CD4-positive, alpha-beta T cell (primary cell): ENCODE measurements at regions not wholly inside any gene's neighbourhood (a gene's known extent, or its start where the extent isn't known, plus 50 kb on each side); places are given as distances from the start of the nearest gene placed in this dataset.

ENCODE experiments used
- ATAC-seq: fragments of 200-7000 bp; cut with Tn5 transposase; one replicate; pipeline ENCODE4 v1.10.0; 2022; ENCODE audit warnings: mild to moderate bottlenecking; ENCODE audit not compliant: poor library complexity
- CTCF ChIA-PET: fragments of 350-600 bp; sonication (Branson Sonifier 250); formaldehyde crosslinking; loops from one replicate; lab custom pipeline; 2021; ENCODE audit warnings: antibody characterized with exemption, inconsistent platforms; lab: Charles Lee
- POLR2A ChIA-PET: fragments of 350-600 bp; sonication (Branson Sonifier 250); formaldehyde crosslinking; loops from one replicate; lab custom pipeline; 2021; ENCODE audit warnings: antibody characterized with exemption, inconsistent platforms; lab: Charles Lee
- DNase-seq, 14 experiments: peaks; one replicate each; pipeline ENCODE4 v3.0.0-alpha.2; 2013 to 2020; ENCODE audit warnings: mixed read lengths in 2 of 14
- H3K27ac ChIP-seq, 2 donors: one replicate each; pipeline versions ENCODE4 v1.5.1 to v1.7.0; 2013; ENCODE audit warnings: low read length in 2 of 2, low read depth in 1 of 2, mild to moderate bottlenecking in 1 of 2
- H3K27me3 ChIP-seq, 2 experiments: 1 replicate in 1 of 2; 2 replicates in 1 of 2; pipeline versions ENCODE4 v1.6.1 to v1.7.0; 2013; ENCODE audit warnings: low read length in 2 of 2, control low read depth in 1 of 2, mild to moderate bottlenecking in 1 of 2, moderate library complexity in 1 of 2; ENCODE audit not compliant: insufficient read depth in 2 of 2, control insufficient read depth in 1 of 2
- H3K36me3 ChIP-seq: one replicate; pipeline ENCODE4 v1.6.1; 2013; ENCODE audit warnings: low read length, control low read depth; ENCODE audit not compliant: insufficient read depth
- H3K4me1 ChIP-seq: one replicate; pipeline ENCODE4 v1.6.1; 2013; ENCODE audit warnings: low read length, control low read depth; ENCODE audit not compliant: insufficient read depth
- H3K4me3 ChIP-seq: one replicate; pipeline ENCODE4 v1.5.1; 2013; ENCODE audit warnings: mild to moderate bottlenecking, low read length, moderate library complexity
- H3K9me3 ChIP-seq, 2 experiments: 1 replicate in 1 of 2; 2 replicates in 1 of 2; pipeline versions ENCODE4 v1.6.1 to v1.7.0; 2013; ENCODE audit warnings: low read length in 2 of 2, mild to moderate bottlenecking in 2 of 2, control low read depth in 1 of 2, moderate library complexity in 1 of 2; ENCODE audit not compliant: control insufficient read depth in 1 of 2, insufficient read depth in 1 of 2
- H3K27ac Mint-ChIP-seq: one replicate; pipeline ENCODE4 v1.8.0; 2020; ENCODE audit warnings: mixed read lengths
- H3K27me3 Mint-ChIP-seq: one replicate; pipeline ENCODE4 v1.8.0; 2021; ENCODE audit warnings: mixed read lengths
- H3K36me3 Mint-ChIP-seq: one replicate; pipeline ENCODE4 v1.8.0; 2021; ENCODE audit warnings: low read depth, mixed read lengths
- H3K4me1 Mint-ChIP-seq: one replicate; pipeline ENCODE4 v1.8.0; 2021; ENCODE audit warnings: low read depth, mixed read lengths
- H3K4me3 Mint-ChIP-seq: one replicate; pipeline ENCODE4 v1.8.0; 2020; ENCODE audit warnings: mild to moderate bottlenecking, mixed read lengths
- H3K9me3 Mint-ChIP-seq: one replicate; pipeline ENCODE4 v1.8.0; 2020; ENCODE audit warnings: mixed read lengths
- intact Hi-C, 2 experiments: fragments of 100-400 bp; cut with DNase I in 1 of 2; cut with micrococcal nuclease in 1 of 2; formaldehyde crosslinking; loops; one replicate each; pipeline versions ENCODE4 v1.15.1 to v1.9.0; 2023 to 2025; cut with DNase I, micrococcal nuclease
- TF ChIP-seq, protein P1 (sequence below): fragments of 200-600 bp; IDR thresholded peaks from one replicate; pipeline ENCODE4 v1.8.0; 2022; ENCODE audit warnings: antibody characterized with exemption, mild to moderate bottlenecking

GRCh38 chr12:29843036-29843435, 59.3 kb upstream of the TMTC1 start:
- H3K27me3 Mint-ChIP-seq, result no peaks in the 10 kb centered on the region
- H3K27ac Mint-ChIP-seq, result no peak overlapping the region
- Histone ChIP-seq H3K9me3 (peaks cover 6 to 9% of the 10 kb centered on the region in 2 experiments), H3K27me3 (no peaks in the 10 kb centered on the region), H3K4me3 (no peak overlapping the region), H3K36me3 (no peaks in the 10 kb centered on the region), H3K27ac (no peak overlapping the region), H3K4me1 (no peaks in the 10 kb centered on the region)
- intact Hi-C loops, result no loop called here
- no peaks in the 10 kb centered on the region for H3K36me3 Mint-ChIP-seq
- peaks cover 9% of the 10 kb centered on the region for H3K9me3 Mint-ChIP-seq
- no peak for DNase-seq
- TF ChIP-seq, protein P1, sequence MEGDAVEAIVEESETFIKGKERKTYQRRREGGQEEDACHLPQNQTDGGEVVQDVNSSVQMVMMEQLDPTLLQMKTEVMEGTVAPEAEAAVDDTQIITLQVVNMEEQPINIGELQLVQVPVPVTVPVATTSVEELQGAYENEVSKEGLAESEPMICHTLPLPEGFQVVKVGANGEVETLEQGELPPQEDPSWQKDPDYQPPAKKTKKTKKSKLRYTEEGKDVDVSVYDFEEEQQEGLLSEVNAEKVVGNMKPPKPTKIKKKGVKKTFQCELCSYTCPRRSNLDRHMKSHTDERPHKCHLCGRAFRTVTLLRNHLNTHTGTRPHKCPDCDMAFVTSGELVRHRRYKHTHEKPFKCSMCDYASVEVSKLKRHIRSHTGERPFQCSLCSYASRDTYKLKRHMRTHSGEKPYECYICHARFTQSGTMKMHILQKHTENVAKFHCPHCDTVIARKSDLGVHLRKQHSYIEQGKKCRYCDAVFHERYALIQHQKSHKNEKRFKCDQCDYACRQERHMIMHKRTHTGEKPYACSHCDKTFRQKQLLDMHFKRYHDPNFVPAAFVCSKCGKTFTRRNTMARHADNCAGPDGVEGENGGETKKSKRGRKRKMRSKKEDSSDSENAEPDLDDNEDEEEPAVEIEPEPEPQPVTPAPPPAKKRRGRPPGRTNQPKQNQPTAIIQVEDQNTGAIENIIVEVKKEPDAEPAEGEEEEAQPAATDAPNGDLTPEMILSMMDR, result no peak
- no peak for ATAC-seq
- no peak overlapping the region for H3K4me3 Mint-ChIP-seq
- ChIA-PET CTCF (no interaction called here), POLR2A (no interaction called here)
- H3K4me1 Mint-ChIP-seq, result no peaks in the 10 kb centered on the region

DNA sequence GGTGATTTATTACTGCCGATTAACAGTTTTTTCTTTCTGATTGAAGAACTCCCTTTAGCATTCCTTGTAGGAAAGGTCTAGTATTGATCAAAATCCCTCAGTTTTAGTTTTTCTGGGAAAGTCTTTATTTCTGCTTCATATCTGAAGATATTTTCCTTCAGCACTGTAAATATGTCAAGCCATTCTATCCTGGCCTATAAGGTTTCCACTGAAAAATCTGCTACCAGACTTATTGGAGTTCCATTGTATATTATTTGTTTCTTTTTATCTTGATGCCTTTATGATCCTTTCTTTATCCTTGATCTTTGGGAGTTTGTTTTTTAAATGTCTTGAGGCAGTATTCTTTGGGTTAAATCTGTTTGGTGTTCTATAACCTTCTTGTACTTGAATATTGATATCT, 55.0 kb upstream of the TMTC1 start:
- no peak for ATAC-seq
- Mint-ChIP-seq H3K4me1 (no peaks in the 10 kb centered on the region), H3K27me3 (no peaks in the 10 kb centered on the region), H3K36me3 (no peaks in the 10 kb centered on the region), H3K4me3 (no peak overlapping the region), H3K9me3 (peaks cover 20% of the 10 kb centered on the region), H3K27ac (no peak overlapping the region)
- CTCF ChIA-PET, result no interaction called here
- DNase-seq, result no peak
- no peaks in the 10 kb centered on the region for H3K4me1 ChIP-seq
- H3K27ac ChIP-seq, result no peak overlapping the region
- H3K9me3 ChIP-seq, result peaks cover 6 to 9% of the 10 kb centered on the region in 2 experiments
- POLR2A ChIA-PET, result no interaction called here
- intact Hi-C loops, result no loop called here
- H3K27me3 ChIP-seq, result no peaks in the 10 kb centered on the region
- TF ChIP-seq, protein P1, result no peak
- H3K4me3 ChIP-seq, result no peak overlapping the region
- no peaks in the 10 kb centered on the region for H3K36me3 ChIP-seq
